HG03025 (cell line): ENCODE measurements at regions not wholly inside any gene's neighbourhood (a gene's known extent, or its start where the extent isn't known, plus 50 kb on each side); places are given as distances from the start of the nearest gene placed in this dataset.

ENCODE experiments used
- ATAC-seq: cut with Tn5 transposase; IDR thresholded peaks from one replicate; pipeline ENCODE4 v1.9.1; 2021; ENCODE audit warnings: mild to moderate bottlenecking, moderate library complexity; ENCODE audit not compliant: unreplicated experiment, low FRiP score

GRCh38 chr12:19572920-19573558, 133.7 kb downstream of the AEBP2 start:
- peak; percentile 74 for ATAC-seq

- no peak for ATAC-seq
Observed at GRCh38 chr12:19573866-19574265, 134.6 kb downstream of the AEBP2 start.

GRCh38 chr12:19574601-19575000, 135.3 kb downstream of the AEBP2 start:
- no peak for ATAC-seq

GRCh38 chr12:19575337-19576243, 136.3 kb downstream of the AEBP2 start:
- ATAC-seq: no peak

GRCh38 chr12:19576506-19577280, 137.4 kb downstream of the AEBP2 start:
- no peak for ATAC-seq

GRCh38 chr12:19577281-19577530, 137.9 kb downstream of the AEBP2 start:
- ATAC-seq: no peak

- no peak for ATAC-seq
Observed at GRCh38 chr12:19584732-19585131, 145.4 kb downstream of the AEBP2 start.

GRCh38 chr12:19588951-19589350, 149.7 kb downstream of the AEBP2 start:
- no peak for ATAC-seq

- ATAC-seq: no peak
Observed at GRCh38 chr12:19591951-19592350, 152.7 kb downstream of the AEBP2 start.

GRCh38 chr12:19596434-19597166, 157.3 kb downstream of the AEBP2 start:
- no peak for ATAC-seq

- ATAC-seq: no peak
Observed at GRCh38 chr12:19597167-19598026, 158.1 kb downstream of the AEBP2 start.

GRCh38 chr12:19605720-19606119, 166.4 kb downstream of the AEBP2 start:
- ATAC-seq: no peak

- ATAC-seq: no peak
Observed at GRCh38 chr12:19608039-19608438, 168.7 kb downstream of the AEBP2 start.

GRCh38 chr12:19613051-19613535, 173.8 kb downstream of the AEBP2 start:
- no peak for ATAC-seq

- no peak for ATAC-seq
Observed at GRCh38 chr12:19614601-19615383, 175.5 kb downstream of the AEBP2 start.

GRCh38 chr12:19615384-19615725, 176.1 kb downstream of the AEBP2 start:
- ATAC-seq: no peak

GRCh38 chr12:19616781-19617180, 177.5 kb downstream of the AEBP2 start:
- no peak for ATAC-seq

GRCh38 chr12:19620222-19620621, 180.9 kb downstream of the AEBP2 start:
- ATAC-seq: no peak
